Hematopoietic multipotent progenitor cell treated with erythropoietin and hydrocortisone succinate and interleukin-3 and kit ligand, for 6 days (in vitro differentiated cells): ENCODE measurements at regions not wholly inside any gene's neighbourhood (a gene's known extent, or its start where the extent isn't known, plus 50 kb on each side); places are given as distances from the start of the nearest gene placed in this dataset.
"Not testable (repeated sequence)": the region's sequence is repeated elsewhere in the genome, so short reads cannot be mapped to it uniquely, and the experiment has no call there.

Source experiments
- DNase-seq: peaks from one replicate; pipeline ENCODE4 v3.0.0-alpha.2; 2015

GRCh38 chr13:50626101-50626547 lies 217.4 kb downstream of the DLEU7 start:
- DNase-seq = peak; percentile 57

GRCh38 chr13:50627111-50627510 lies 216.4 kb downstream of the DLEU7 start:
- no peak for DNase-seq

GRCh38 chr13:50628512-50628911 lies 215.0 kb downstream of the DLEU7 start:
- DNase-seq = not testable (repeated sequence)

- no peak for DNase-seq
Observed at GRCh38 chr13:50629497-50629896, 214.0 kb downstream of the DLEU7 start.

GRCh38 chr13:50629966-50630365 lies 213.5 kb downstream of the DLEU7 start:
- DNase-seq = no peak

- no peak for DNase-seq
Observed at GRCh38 chr13:50631041-50631440, 212.5 kb downstream of the DLEU7 start.

- DNase-seq = no peak
Observed at GRCh38 chr13:50634339-50634738, 209.2 kb downstream of the DLEU7 start.

GRCh38 chr13:50635504-50635903 lies 208.0 kb downstream of the DLEU7 start:
- peak; percentile 69 for DNase-seq

GRCh38 chr13:50636007-50636704 lies 207.3 kb downstream of the DLEU7 start:
- no peak for DNase-seq

- peak; percentile 46 for DNase-seq
Observed at GRCh38 chr13:50643060-50643459, 200.4 kb downstream of the DLEU7 start.

- no peak for DNase-seq
Observed at GRCh38 chr13:50644081-50644871, 199.2 kb downstream of the DLEU7 start.

GRCh38 chr13:50645092-50645491 lies 198.4 kb downstream of the DLEU7 start:
- no peak for DNase-seq

GRCh38 chr13:50646070-50646469 lies 197.4 kb downstream of the DLEU7 start:
- DNase-seq = no peak

GRCh38 chr13:50649211-50649610 lies 194.3 kb downstream of the DLEU7 start:
- no peak for DNase-seq

- DNase-seq = no peak
Observed at GRCh38 chr13:50650592-50651504, 192.6 kb downstream of the DLEU7 start.

GRCh38 chr13:50651922-50652321 lies 191.6 kb downstream of the DLEU7 start:
- no peak for DNase-seq

- no peak for DNase-seq
Observed at GRCh38 chr13:50654331-50654730, 189.2 kb downstream of the DLEU7 start.

GRCh38 chr13:50661881-50662280 lies 181.6 kb downstream of the DLEU7 start:
- DNase-seq = not testable (repeated sequence)

GRCh38 chr13:50664951-50665350 lies 178.5 kb downstream of the DLEU7 start:
- no peak for DNase-seq

- DNase-seq = no peak
Observed at GRCh38 chr13:50668049-50668448, 175.4 kb downstream of the DLEU7 start.

GRCh38 chr13:50668691-50669271 lies 174.7 kb downstream of the DLEU7 start:
- DNase-seq = no peak

- no peak for DNase-seq
Observed at GRCh38 chr13:50670272-50670671, 173.2 kb downstream of the DLEU7 start.
